Panc1 (cell line): ENCODE measurements at regions not wholly inside any gene's neighbourhood (a gene's known extent, or its start where the extent isn't known, plus 50 kb on each side); places are given as distances from the start of the nearest gene placed in this dataset.

Experiments used
- ATAC-seq: fragments of 200-7000 bp; cut with Tn5 transposase; 2 replicates; pipeline ENCODE4 v1.9.1; 2020; ENCODE audit warnings: mild to moderate bottlenecking, moderate library complexity
- BruUV-seq: library from RNA; stranded (reverse); fragments of 400-500 nt; replicated peaks from 2 replicates; lab custom pipeline; 2021; lab: Mats Ljungman, UMichigan
- CTCF ChIA-PET: fragments of 300-600 bp; sonication (Branson Sonifier 250); formaldehyde crosslinking; loops from one replicate; lab custom pipeline; 2022; ENCODE audit warnings: antibody characterized with exemption; lab: Charles Lee
- POLR2A ChIA-PET: fragments of 300-600 bp; sonication (Branson Sonifier 250); formaldehyde crosslinking; loops from one replicate; lab custom pipeline; 2022; ENCODE audit warnings: antibody characterized with exemption; lab: Charles Lee
- DNase-seq: peaks from one replicate; pipeline ENCODE4 v3.0.0-alpha.2; 2010; ENCODE audit warnings: low read depth, low spot score
- H3K27ac ChIP-seq: 2 replicates; pipeline ENCODE4 v1.5.1; 2011; ENCODE audit warnings: mild to moderate bottlenecking, low read length, inconsistent platforms
- H3K27me3 ChIP-seq: fragments of 200-500 bp; sonication (Bioruptor generic); 2 replicates; pipeline ENCODE4 v1.6.0; 2014; ENCODE audit warnings: low read length, inconsistent platforms; ENCODE audit not compliant: control insufficient read depth, insufficient read depth
- H3K36me3 ChIP-seq: fragments of 200-500 bp; sonication (Bioruptor generic); 2 replicates; pipeline ENCODE4 v1.5.1; 2014; ENCODE audit warnings: inconsistent platforms, mild to moderate bottlenecking, low read length, moderate library complexity; ENCODE audit not compliant: control insufficient read depth, insufficient read depth
- H3K4me1 ChIP-seq: 2 replicates; pipeline ENCODE4 v1.5.1; 2011; ENCODE audit warnings: inconsistent platforms, mild to moderate bottlenecking, low read length, moderate library complexity; ENCODE audit not compliant: control insufficient read depth, insufficient read depth
- H3K4me3 ChIP-seq, 2 experiments: 2 replicates each; pipeline ENCODE4 v1.5.1; 2011 to 2012; ENCODE audit warnings: low read depth in 2 of 2, low read length in 2 of 2, mild to moderate bottlenecking in 2 of 2, inconsistent platforms in 1 of 2, moderate library complexity in 1 of 2
- H3K9me3 ChIP-seq: fragments of 200-500 bp; sonication (Bioruptor generic); 2 replicates; pipeline ENCODE4 v1.5.1; 2014; ENCODE audit warnings: low read depth, mild to moderate bottlenecking, inconsistent platforms, low read length, moderate library complexity; ENCODE audit not compliant: control insufficient read depth, insufficient read depth
- POLR2AphosphoS5 ChIP-seq: IDR thresholded peaks from 2 replicates; pipeline ENCODE4 v1.6.1; 2012; ENCODE audit warnings: mild to moderate bottlenecking, low read depth, low read length, moderate library complexity
- SIN3A ChIP-seq: IDR thresholded peaks from 2 replicates; pipeline ENCODE4 v1.6.1; 2012; ENCODE audit warnings: low read depth, mild to moderate bottlenecking, low read length, moderate library complexity, borderline replicate concordance; ENCODE audit not compliant: insufficient read depth
- TCF7L2 ChIP-seq: IDR thresholded peaks from 2 replicates; pipeline ENCODE4 v1.6.1; 2011; ENCODE audit warnings: mild to moderate bottlenecking, low read depth, low read length, inconsistent platforms
- in situ Hi-C: cut with HindIII; loops from 2 replicates; pipeline ENCODE4 v1.10.0; 2016; ENCODE audit warnings: low sequenced_read_pairs, low pct_unique_long_range_greater_than_20kb
- intact Hi-C: fragments of 100-400 bp; cut with micrococcal nuclease; formaldehyde crosslinking; loops from one replicate; pipeline ENCODE4 v1.10.0; 2022; ENCODE audit not compliant: unreplicated experiment
- TF ChIP-seq, protein P1 (sequence below), 2 experiments: IDR thresholded peaks; 2 replicates each; pipeline ENCODE4 v1.6.1; 2011 to 2012; ENCODE audit warnings: low read depth in 2 of 2, control low read depth in 1 of 2, low read length in 1 of 2, mild to moderate bottlenecking in 1 of 2, moderate library complexity in 1 of 2; ENCODE audit not compliant: insufficient read depth in 1 of 2
- TF ChIP-seq, protein P2 (sequence below): fragments of 450-650 bp; IDR thresholded peaks from 2 replicates; pipeline ENCODE4 v1.5.1; 2017; ENCODE audit warnings: mild to moderate bottlenecking

DNA sequence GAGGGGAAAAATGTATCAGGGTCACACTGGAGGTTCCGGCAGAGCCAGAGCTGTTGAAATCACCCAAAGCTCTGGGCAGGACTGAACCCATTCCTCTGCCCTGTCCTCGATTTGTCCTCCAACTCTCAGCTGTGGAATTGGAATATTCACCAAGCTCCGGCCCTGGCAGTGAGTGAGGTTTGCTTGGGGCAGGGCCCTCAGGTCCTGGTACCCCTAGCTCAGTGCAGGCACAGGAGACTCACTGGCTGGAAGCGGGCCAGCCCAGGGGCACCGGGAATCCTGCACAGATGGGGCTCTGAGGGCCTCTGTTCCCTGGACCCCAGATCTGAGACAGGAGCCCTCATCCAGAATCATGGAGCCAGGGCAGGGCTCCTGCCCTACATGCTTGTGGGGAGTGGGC is 1322.3 kb downstream of the UQCRFS1 start:
- no peak for ATAC-seq
- ChIA-PET POLR2A (no interaction called here), CTCF (no interaction called here)
- no peaks in the 10 kb centered on the region for H3K9me3 ChIP-seq
- no peaks in the 10 kb centered on the region for H3K27me3 ChIP-seq
- in situ Hi-C loops (no loop called here), intact Hi-C loops (no loop called here)
- H3K27ac ChIP-seq, result no peak overlapping the region
- no peak overlapping the region for H3K4me3 ChIP-seq
- no peak for DNase-seq
- H3K4me1 ChIP-seq, result no peaks in the 10 kb centered on the region
- H3K36me3 ChIP-seq, result no peaks in the 10 kb centered on the region
- TF ChIP-seq, protein P1, sequence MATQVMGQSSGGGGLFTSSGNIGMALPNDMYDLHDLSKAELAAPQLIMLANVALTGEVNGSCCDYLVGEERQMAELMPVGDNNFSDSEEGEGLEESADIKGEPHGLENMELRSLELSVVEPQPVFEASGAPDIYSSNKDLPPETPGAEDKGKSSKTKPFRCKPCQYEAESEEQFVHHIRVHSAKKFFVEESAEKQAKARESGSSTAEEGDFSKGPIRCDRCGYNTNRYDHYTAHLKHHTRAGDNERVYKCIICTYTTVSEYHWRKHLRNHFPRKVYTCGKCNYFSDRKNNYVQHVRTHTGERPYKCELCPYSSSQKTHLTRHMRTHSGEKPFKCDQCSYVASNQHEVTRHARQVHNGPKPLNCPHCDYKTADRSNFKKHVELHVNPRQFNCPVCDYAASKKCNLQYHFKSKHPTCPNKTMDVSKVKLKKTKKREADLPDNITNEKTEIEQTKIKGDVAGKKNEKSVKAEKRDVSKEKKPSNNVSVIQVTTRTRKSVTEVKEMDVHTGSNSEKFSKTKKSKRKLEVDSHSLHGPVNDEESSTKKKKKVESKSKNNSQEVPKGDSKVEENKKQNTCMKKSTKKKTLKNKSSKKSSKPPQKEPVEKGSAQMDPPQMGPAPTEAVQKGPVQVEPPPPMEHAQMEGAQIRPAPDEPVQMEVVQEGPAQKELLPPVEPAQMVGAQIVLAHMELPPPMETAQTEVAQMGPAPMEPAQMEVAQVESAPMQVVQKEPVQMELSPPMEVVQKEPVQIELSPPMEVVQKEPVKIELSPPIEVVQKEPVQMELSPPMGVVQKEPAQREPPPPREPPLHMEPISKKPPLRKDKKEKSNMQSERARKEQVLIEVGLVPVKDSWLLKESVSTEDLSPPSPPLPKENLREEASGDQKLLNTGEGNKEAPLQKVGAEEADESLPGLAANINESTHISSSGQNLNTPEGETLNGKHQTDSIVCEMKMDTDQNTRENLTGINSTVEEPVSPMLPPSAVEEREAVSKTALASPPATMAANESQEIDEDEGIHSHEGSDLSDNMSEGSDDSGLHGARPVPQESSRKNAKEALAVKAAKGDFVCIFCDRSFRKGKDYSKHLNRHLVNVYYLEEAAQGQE (IDR thresholded peaks at IDR 0.05; ENCODE audit: insufficient read depth in 1 of 2, low read depth in 2 of 2, low read length in 1 of 2), result no peak
- TF ChIP-seq SIN3A, result no peak
- no peak for TF ChIP-seq TCF7L2
- TF ChIP-seq, protein P2, sequence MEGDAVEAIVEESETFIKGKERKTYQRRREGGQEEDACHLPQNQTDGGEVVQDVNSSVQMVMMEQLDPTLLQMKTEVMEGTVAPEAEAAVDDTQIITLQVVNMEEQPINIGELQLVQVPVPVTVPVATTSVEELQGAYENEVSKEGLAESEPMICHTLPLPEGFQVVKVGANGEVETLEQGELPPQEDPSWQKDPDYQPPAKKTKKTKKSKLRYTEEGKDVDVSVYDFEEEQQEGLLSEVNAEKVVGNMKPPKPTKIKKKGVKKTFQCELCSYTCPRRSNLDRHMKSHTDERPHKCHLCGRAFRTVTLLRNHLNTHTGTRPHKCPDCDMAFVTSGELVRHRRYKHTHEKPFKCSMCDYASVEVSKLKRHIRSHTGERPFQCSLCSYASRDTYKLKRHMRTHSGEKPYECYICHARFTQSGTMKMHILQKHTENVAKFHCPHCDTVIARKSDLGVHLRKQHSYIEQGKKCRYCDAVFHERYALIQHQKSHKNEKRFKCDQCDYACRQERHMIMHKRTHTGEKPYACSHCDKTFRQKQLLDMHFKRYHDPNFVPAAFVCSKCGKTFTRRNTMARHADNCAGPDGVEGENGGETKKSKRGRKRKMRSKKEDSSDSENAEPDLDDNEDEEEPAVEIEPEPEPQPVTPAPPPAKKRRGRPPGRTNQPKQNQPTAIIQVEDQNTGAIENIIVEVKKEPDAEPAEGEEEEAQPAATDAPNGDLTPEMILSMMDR, result no peak
- no peak for TF ChIP-seq POLR2AphosphoS5
- BruUV-seq, result no TSS peak

DNA sequence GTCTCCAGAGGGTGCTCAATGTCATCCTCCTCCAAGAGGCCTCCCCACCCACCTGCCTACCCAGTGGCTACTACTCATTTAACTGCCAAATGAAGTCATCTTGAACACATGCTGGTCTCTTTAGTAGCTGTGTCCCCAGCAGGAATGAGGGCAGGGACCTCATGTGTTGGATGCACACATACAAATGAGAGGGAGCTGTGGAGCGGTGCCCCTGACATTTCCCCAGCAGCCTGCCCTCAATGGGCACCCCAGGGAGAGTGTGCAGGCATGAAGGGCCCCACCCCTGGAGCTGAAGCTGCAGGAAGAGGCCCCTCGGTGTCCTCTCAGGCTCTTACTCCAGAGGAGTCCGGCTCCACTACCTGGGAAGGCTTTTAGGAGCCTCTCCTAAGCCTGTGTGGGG is 1322.7 kb downstream of the UQCRFS1 start:
- no peaks in the 10 kb centered on the region for H3K27me3 ChIP-seq
- no peak overlapping the region for H3K4me3 ChIP-seq
- H3K27ac ChIP-seq, result no peak overlapping the region
- intact Hi-C loops, result no loop called here
- ChIA-PET CTCF (no interaction called here), POLR2A (no interaction called here)
- DNase-seq, result no peak
- BruUV-seq, result no TSS peak
- no peak for ATAC-seq
- no peaks in the 10 kb centered on the region for H3K36me3 ChIP-seq
- TF ChIP-seq POLR2AphosphoS5, result no peak
- TF ChIP-seq, protein P2, result no peak
- TF ChIP-seq, protein P1 (IDR thresholded peaks at IDR 0.05; ENCODE audit: insufficient read depth in 1 of 2, low read depth in 2 of 2, low read length in 1 of 2), result no peak
- no peak for TF ChIP-seq TCF7L2
- no peak for TF ChIP-seq SIN3A
- H3K9me3 ChIP-seq, result no peaks in the 10 kb centered on the region
- no peaks in the 10 kb centered on the region for H3K4me1 ChIP-seq
- in situ Hi-C loops, result no loop called here
